ENCODE measurements at regions not wholly inside any gene's neighbourhood (a gene's known extent, or its start where the extent isn't known, plus 50 kb on each side); places are given as distances from the start of the nearest gene placed in this dataset.
"Not testable (repeated sequence)": the region's sequence is repeated elsewhere in the genome, so short reads cannot be mapped to it uniquely, and the experiment has no call there.

- H3K27ac Mint-ChIP-seq = no peak overlapping the region
- H3K4me1 Mint-ChIP-seq = no peaks in the 10 kb centered on the region
- no peak for DNase-seq
- no peaks in the 10 kb centered on the region for H3K36me3 Mint-ChIP-seq
- no peaks in the 10 kb centered on the region for H3K9me3 Mint-ChIP-seq
- peaks cover 8% of the 10 kb centered on the region for H3K27me3 Mint-ChIP-seq
- H3K4me3 Mint-ChIP-seq = no peak overlapping the region
Observed at GRCh38 chr1:9449110-9449627, 90.1 kb upstream of the SLC25A33 start.

- H3K36me3 Mint-ChIP-seq = no peaks in the 10 kb centered on the region
- no peaks in the 10 kb centered on the region for H3K9me3 Mint-ChIP-seq
- no peak for DNase-seq
- H3K4me3 Mint-ChIP-seq = no peak overlapping the region
- no peak overlapping the region for H3K27ac Mint-ChIP-seq
- H3K4me1 Mint-ChIP-seq = no peaks in the 10 kb centered on the region
- H3K27me3 Mint-ChIP-seq = peaks cover 8% of the 10 kb centered on the region
Observed at GRCh38 chr1:9449976-9450696, 89.1 kb upstream of the SLC25A33 start.

GRCh38 chr1:9451081-9451480, 88.2 kb upstream of the SLC25A33 start:
- Mint-ChIP-seq H3K27me3 (peaks cover 8% of the 10 kb centered on the region), H3K36me3 (no peaks in the 10 kb centered on the region), H3K9me3 (no peaks in the 10 kb centered on the region), H3K4me3 (no peak overlapping the region), H3K27ac (no peak overlapping the region), H3K4me1 (no peaks in the 10 kb centered on the region)
- DNase-seq = no peak

- Mint-ChIP-seq H3K4me1 (no peaks in the 10 kb centered on the region), H3K4me3 (no peak overlapping the region), H3K27me3 (peaks cover 8% of the 10 kb centered on the region), H3K27ac (no peak overlapping the region), H3K36me3 (no peaks in the 10 kb centered on the region), H3K9me3 (no peaks in the 10 kb centered on the region)
- DNase-seq = no peak
Observed at GRCh38 chr1:9452516-9453140, 86.6 kb upstream of the SLC25A33 start.

- H3K27ac Mint-ChIP-seq = no peak overlapping the region
- H3K27me3 Mint-ChIP-seq = peaks cover 3% of the 10 kb centered on the region
- no peaks in the 10 kb centered on the region for H3K9me3 Mint-ChIP-seq
- H3K36me3 Mint-ChIP-seq = no peaks in the 10 kb centered on the region
- no peaks in the 10 kb centered on the region for H3K4me1 Mint-ChIP-seq
- no peak for DNase-seq
- no peak overlapping the region for H3K4me3 Mint-ChIP-seq
Observed at GRCh38 chr1:9453375-9453774, 85.9 kb upstream of the SLC25A33 start.

GRCh38 chr1:9453779-9454418, 85.4 kb upstream of the SLC25A33 start:
- Mint-ChIP-seq H3K27me3 (peaks cover 3% of the 10 kb centered on the region), H3K4me3 (no peak overlapping the region), H3K36me3 (no peaks in the 10 kb centered on the region), H3K4me1 (no peaks in the 10 kb centered on the region), H3K9me3 (no peaks in the 10 kb centered on the region), H3K27ac (no peak overlapping the region)
- DNase-seq = no peak

- Mint-ChIP-seq H3K36me3 (no peaks in the 10 kb centered on the region), H3K9me3 (no peaks in the 10 kb centered on the region), H3K4me1 (no peaks in the 10 kb centered on the region)
Observed at GRCh38 chr1:9454494-9455066, 84.7 kb upstream of the SLC25A33 start.

GRCh38 chr1:9455487-9456234, 83.6 kb upstream of the SLC25A33 start:
- no peaks in the 10 kb centered on the region for H3K4me1 Mint-ChIP-seq
- DNase-seq = peak; percentile 55
- no peak overlapping the region for H3K4me3 Mint-ChIP-seq
- H3K27ac Mint-ChIP-seq = no peak overlapping the region
- peaks cover 3% of the 10 kb centered on the region for H3K27me3 Mint-ChIP-seq
- no peaks in the 10 kb centered on the region for H3K9me3 Mint-ChIP-seq
- H3K36me3 Mint-ChIP-seq = no peaks in the 10 kb centered on the region

More at GRCh38 chr1:9454494-9455066, 84.7 kb upstream of the SLC25A33 start:
- no peak overlapping the region for H3K27ac Mint-ChIP-seq
- no peak for DNase-seq
- H3K27me3 Mint-ChIP-seq = peaks cover 3% of the 10 kb centered on the region
- no peak overlapping the region for H3K4me3 Mint-ChIP-seq

- no peaks in the 10 kb centered on the region for H3K4me1 Mint-ChIP-seq
- no peaks in the 10 kb centered on the region for H3K9me3 Mint-ChIP-seq
- H3K27ac Mint-ChIP-seq = no peak overlapping the region
- no peaks in the 10 kb centered on the region for H3K36me3 Mint-ChIP-seq
- DNase-seq = no peak
- H3K27me3 Mint-ChIP-seq = peaks cover 3% of the 10 kb centered on the region
- no peak overlapping the region for H3K4me3 Mint-ChIP-seq
Observed at GRCh38 chr1:9456833-9457232, 82.4 kb upstream of the SLC25A33 start.

GRCh38 chr1:9459816-9460407, 79.4 kb upstream of the SLC25A33 start:
- Mint-ChIP-seq H3K9me3 (no peaks in the 10 kb centered on the region), H3K4me3 (no peak overlapping the region), H3K27ac (no peak overlapping the region), H3K36me3 (no peaks in the 10 kb centered on the region), H3K4me1 (no peaks in the 10 kb centered on the region), H3K27me3 (no peaks in the 10 kb centered on the region)
- no peak for DNase-seq

- no peaks in the 10 kb centered on the region for H3K4me1 Mint-ChIP-seq
- DNase-seq = no peak
- H3K9me3 Mint-ChIP-seq = no peaks in the 10 kb centered on the region
- no peak overlapping the region for H3K4me3 Mint-ChIP-seq
- H3K27ac Mint-ChIP-seq = no peak overlapping the region
- no peaks in the 10 kb centered on the region for H3K36me3 Mint-ChIP-seq
- peaks cover 12% of the 10 kb centered on the region for H3K27me3 Mint-ChIP-seq
Observed at GRCh38 chr1:9465640-9466039, 73.6 kb upstream of the SLC25A33 start.

GRCh38 chr1:9466780-9467758, 72.2 kb upstream of the SLC25A33 start:
- Mint-ChIP-seq H3K36me3 (no peaks in the 10 kb centered on the region), H3K9me3 (no peaks in the 10 kb centered on the region), H3K4me3 (no peak overlapping the region), H3K4me1 (no peaks in the 10 kb centered on the region), H3K27ac (no peak overlapping the region), H3K27me3 (peaks cover 17% of the 10 kb centered on the region)
- no peak for DNase-seq

- not testable (repeated sequence) for H3K4me3 Mint-ChIP-seq, H3K9me3 Mint-ChIP-seq, H3K4me1 Mint-ChIP-seq, H3K27ac Mint-ChIP-seq, DNase-seq, H3K36me3 Mint-ChIP-seq
- peaks cover 20% of the 10 kb centered on the region for H3K27me3 Mint-ChIP-seq
Observed at GRCh38 chr1:9469882-9470281, 69.4 kb upstream of the SLC25A33 start.

Data from activated naive CD8-positive, alpha-beta T cell treated with anti-CD3 and anti-CD28 coated beads for 36 hours (primary cell).